Skeletal muscle tissue (tissue), 3 donors: ENCODE measurements at regions not wholly inside any gene's neighbourhood (a gene's known extent, or its start where the extent isn't known, plus 50 kb on each side); places are given as distances from the start of the nearest gene placed in this dataset.

Experiments used
- H3K27ac ChIP-seq: one replicate; pipeline ENCODE4 v1.7.0; 2013; ENCODE audit warnings: mild to moderate bottlenecking, low read depth, low read length, inconsistent platforms
- H3K27me3 ChIP-seq, 3 donors: one replicate each; pipeline ENCODE4 v1.7.0; 2013; ENCODE audit warnings: low read length in 3 of 3; ENCODE audit not compliant: control insufficient read depth in 3 of 3, insufficient read depth in 3 of 3
- H3K36me3 ChIP-seq, 3 donors: one replicate each; pipeline ENCODE4 v1.7.0; 2013; ENCODE audit warnings: low read length in 3 of 3; ENCODE audit not compliant: control insufficient read depth in 3 of 3, insufficient read depth in 3 of 3
- H3K4me1 ChIP-seq, 3 donors: one replicate each; pipeline ENCODE4 v1.7.0; 2013; ENCODE audit warnings: low read length in 3 of 3, mild to moderate bottlenecking in 3 of 3; ENCODE audit not compliant: control insufficient read depth in 3 of 3, insufficient read depth in 3 of 3
- H3K4me3 ChIP-seq, 3 donors: one replicate each; pipeline ENCODE4 v1.7.0; 2013; ENCODE audit warnings: low read length in 3 of 3
- H3K9ac ChIP-seq, 3 donors: one replicate each; pipeline ENCODE4 v1.7.0; 2013; ENCODE audit warnings: low read length in 3 of 3, mild to moderate bottlenecking in 3 of 3, moderate library complexity in 2 of 3, low read depth in 1 of 3
- H3K9me3 ChIP-seq, 3 donors: one replicate each; pipeline ENCODE4 v1.7.0; 2013; ENCODE audit warnings: low read length in 3 of 3; ENCODE audit not compliant: control insufficient read depth in 3 of 3
- donor health status: Osteomylitis.

DNA sequence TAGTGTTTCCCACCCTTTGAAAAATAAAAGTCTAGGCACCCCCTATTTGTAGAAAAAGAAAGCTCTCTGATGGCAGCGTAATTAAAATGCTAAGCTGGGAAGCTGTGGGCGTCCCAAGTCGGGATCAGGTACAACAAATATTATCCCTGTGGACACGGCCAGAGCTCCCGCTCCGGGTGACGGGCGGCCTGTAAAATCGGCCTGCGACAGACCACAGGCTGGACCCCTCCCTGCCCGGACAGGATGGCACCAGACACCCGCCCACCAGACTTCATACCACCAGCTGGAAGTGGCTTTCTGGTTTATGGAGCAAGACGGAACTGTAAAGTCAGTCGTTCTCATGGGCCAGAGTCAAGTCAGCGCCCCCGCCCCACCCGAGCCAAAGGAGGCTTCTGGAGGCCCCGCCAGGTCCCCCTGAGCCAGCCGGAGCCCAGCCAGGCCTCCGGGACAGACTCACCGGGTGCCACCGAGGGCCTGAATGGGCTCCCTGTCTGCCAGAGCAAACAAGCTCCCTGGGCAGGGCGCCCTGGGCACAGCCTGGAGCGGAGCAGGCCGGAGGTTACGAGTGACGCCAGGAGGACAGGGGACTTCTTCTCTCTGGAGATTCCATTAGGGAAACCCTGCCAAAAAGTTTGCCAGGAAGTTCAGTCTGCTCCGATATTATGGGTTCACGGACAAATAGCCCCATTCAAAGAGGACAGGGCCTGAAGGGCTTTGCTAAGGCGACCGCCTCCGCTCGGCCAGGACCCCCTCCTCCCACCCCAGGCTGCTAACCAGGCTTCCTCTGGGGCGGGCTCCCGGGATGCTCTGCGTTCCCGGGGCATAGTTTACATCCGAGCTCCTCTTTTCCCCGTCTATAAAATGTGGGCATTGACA, 173.7 kb downstream of the ERCC6L2 start:
- Histone ChIP-seq H3K9ac (peak overlapping the region in 2 of 3 donors; percentile 20 to 60), H3K36me3 (no peaks in the 10 kb centered on the region), H3K4me3 (peak overlapping the region in 1 of 3 donors; percentile 22), H3K4me1 (peaks cover 0 to 7% (median 5%) of the 10 kb centered on the region in 3 donors), H3K27me3 (peaks cover 0 to 2% (median 0%) of the 10 kb centered on the region in 3 donors), H3K9me3 (no peaks in the 10 kb centered on the region), H3K27ac (peak overlapping the region; percentile 19)

DNA sequence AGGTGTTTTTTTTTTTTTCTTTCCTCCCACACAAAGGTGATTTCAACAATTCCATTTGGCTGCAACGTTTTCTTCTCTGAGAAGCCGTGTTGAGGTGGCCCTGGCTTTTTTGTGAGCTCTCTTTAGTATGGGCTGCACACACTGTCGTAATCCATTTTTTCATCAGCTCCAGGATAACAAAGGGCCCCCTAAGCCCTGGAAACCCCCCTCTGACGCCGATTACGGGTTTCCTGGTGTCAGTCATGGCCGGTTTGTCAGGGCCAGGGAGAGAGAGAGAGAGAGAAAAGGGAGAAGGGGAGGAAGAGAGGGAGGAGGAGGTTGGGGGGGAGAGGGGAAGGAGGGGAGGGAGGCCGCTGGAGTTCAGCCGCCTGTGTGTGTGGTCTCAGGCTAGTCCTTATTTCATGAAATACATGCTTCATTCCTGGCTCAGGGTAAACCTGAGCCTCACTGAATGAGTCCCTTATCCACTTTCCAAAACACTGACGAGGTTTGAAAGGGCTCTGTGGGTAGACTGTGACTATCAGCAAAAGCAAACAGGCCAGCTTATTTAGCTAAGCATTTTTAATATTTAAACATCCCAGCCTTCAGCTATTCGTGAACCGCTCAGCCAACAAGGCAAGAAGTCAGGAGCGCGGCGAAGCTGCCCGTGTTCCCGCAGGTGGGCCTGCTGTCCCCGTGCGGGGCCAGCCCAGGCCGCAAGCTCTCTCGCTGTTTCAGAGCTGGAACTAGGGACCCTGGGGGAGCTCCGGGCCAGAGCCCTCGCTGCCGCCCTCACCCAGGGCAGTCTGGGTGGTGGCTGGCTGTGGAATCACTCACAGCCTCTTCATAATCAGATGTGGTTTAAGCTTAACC, 172.8 kb downstream of the ERCC6L2 start:
- H3K4me3 ChIP-seq = no peak overlapping the region
- H3K9ac ChIP-seq = peak overlapping the region in 2 of 3 donors; percentile 20 to 60
- H3K9me3 ChIP-seq = no peaks in the 10 kb centered on the region
- H3K4me1 ChIP-seq = peaks cover 0 to 7% (median 5%) of the 10 kb centered on the region in 3 donors
- no peaks in the 10 kb centered on the region for H3K27me3 ChIP-seq
- no peaks in the 10 kb centered on the region for H3K36me3 ChIP-seq
- H3K27ac ChIP-seq = peak overlapping the region; percentile 19

DNA sequence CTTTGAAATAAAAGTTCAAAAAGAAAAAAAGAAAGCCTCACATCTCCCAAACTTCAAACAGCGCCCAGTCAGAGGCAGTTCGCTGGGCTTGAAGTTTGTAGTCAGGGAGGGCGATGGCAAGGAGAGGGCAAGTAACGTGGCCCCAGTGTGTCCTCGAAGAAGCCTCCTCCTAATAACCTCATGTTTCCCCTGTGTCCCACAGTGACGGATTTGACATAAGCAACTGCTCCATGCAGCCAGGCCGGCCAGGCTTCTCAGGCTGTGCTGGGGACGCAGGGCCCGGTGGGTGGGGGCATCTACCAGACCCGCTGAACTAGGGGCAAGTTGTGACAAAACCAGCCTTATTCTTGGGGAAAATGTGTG, 172.2 kb downstream of the ERCC6L2 start:
- no peak overlapping the region for H3K27ac ChIP-seq
- no peaks in the 10 kb centered on the region for H3K9me3 ChIP-seq
- H3K36me3 ChIP-seq = no peaks in the 10 kb centered on the region
- H3K9ac ChIP-seq = no peak overlapping the region
- no peaks in the 10 kb centered on the region for H3K27me3 ChIP-seq
- H3K4me1 ChIP-seq = peaks cover 0 to 7% (median 5%) of the 10 kb centered on the region in 3 donors
- H3K4me3 ChIP-seq = no peak overlapping the region

DNA sequence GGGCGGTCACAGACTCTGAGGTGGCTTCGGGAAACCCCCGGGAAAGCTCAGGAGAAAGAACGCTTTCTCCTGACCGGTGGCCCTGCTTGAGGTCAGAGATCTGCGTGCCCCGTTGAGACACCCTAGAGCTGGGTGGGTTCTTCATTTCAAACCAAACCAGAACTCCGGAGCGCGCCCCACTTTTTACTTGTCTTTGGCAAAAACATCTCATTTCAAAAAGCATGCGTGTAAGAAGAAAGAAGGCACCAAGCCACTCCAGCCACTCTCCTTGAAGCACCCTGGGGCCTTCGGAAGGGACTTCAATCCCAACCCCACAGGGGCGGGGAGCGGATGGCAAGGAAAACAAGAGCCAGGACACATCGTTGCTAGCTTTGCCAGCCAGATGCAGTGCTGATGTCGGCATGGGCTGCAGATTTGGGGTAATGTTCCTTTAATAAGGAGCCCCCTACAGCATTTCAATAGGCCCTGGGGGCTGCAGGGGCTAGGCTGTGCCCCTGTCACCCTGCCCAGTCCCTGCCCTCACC, 171.7 kb downstream of the ERCC6L2 start:
- Histone ChIP-seq H3K4me1 (peaks cover 0 to 7% (median 5%) of the 10 kb centered on the region in 3 donors), H3K9ac (no peak overlapping the region), H3K9me3 (no peaks in the 10 kb centered on the region), H3K27me3 (no peaks in the 10 kb centered on the region), H3K36me3 (no peaks in the 10 kb centered on the region), H3K4me3 (no peak overlapping the region), H3K27ac (no peak overlapping the region)

DNA sequence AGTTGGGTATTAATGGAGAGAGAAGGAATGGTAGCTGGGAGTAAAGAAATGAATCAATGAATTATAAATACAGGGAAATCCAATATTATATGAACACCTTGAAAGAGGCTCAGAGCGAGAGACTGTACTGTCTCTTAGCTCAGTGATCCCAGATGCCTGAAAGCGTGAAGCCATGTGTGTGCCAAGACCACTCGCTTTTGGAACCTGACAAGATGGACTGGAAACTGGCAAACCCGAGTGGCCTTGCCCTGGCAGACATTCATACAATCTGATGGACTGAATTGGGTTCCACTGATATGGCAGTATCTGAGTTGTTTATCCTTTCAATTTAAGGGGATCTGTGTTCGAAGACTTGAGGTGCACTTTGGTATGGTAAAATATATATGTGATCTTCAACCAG, 170.3 kb downstream of the ERCC6L2 start:
- Histone ChIP-seq H3K9ac (no peak overlapping the region), H3K4me1 (peaks cover 0 to 7% (median 5%) of the 10 kb centered on the region in 3 donors), H3K4me3 (no peak overlapping the region), H3K27ac (no peak overlapping the region), H3K36me3 (no peaks in the 10 kb centered on the region), H3K27me3 (no peaks in the 10 kb centered on the region), H3K9me3 (no peaks in the 10 kb centered on the region)

DNA sequence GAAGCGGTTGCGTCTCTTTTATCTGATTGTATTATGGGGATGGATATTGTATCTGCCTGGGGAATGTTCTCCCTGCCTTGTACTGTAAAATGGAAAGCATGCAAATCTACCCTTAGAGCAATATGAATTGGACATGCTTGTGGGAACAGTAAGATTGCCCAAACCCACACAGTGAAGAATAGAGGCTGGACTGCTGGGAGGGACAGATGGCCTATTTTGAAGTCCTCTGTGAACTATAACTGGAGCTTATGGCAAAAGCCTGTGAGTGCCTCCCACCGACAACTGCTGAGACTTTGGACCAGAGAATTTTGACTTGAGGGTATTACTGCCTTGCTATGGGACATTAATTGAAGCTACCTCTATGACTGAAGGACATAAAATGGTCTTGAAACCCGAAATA, 168.9 kb downstream of the ERCC6L2 start:
- no peak overlapping the region for H3K27ac ChIP-seq
- no peak overlapping the region for H3K4me3 ChIP-seq
- peaks cover 0 to 3% (median under 1%) of the 10 kb centered on the region in 3 donors for H3K4me1 ChIP-seq
- H3K27me3 ChIP-seq = no peaks in the 10 kb centered on the region
- peaks cover 0 to 3% (median 0%) of the 10 kb centered on the region in 3 donors for H3K9me3 ChIP-seq
- no peaks in the 10 kb centered on the region for H3K36me3 ChIP-seq
- no peak overlapping the region for H3K9ac ChIP-seq

DNA sequence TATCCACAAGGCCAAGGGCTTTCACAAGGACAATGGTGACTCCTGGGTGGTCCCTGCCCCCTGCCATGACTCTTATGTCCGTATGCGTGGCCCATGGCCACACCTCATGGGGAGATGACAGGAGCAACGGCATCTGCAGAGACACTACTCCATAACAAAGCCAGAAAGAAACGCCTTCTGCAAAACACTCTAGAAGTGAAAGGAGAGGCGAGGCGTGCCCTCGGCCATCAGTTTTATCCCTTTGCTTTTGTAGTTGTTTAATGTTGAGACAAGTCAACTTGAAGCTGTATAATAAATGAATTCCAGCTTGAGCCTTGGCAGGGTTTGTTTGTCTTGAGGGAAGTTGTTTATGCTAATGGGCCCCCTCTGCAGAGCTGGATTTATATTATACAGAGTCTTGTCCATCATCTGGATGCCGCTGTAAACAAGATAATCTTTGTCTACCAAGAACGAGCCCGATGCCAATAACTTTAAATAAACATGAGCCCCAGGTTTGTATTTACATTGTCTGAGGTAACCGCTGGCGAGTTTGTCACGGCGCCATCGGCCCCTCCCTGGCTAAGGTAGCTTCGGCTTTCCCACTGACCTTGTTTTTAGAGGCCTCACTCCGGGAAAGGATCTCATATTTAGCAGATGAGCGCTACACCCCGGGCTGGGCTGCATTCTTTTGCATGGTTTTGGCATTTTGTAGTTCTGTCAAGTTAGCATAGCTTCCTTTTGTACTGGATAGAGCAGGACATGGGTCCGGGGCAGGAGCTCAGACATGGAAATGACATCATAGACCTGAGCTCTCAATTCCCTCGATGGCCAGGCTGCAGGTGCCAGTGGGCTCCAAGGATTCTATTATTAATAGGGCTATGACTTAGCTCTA, 165.3 kb downstream of the ERCC6L2 start:
- H3K9ac ChIP-seq = no peak overlapping the region
- no peaks in the 10 kb centered on the region for H3K4me1 ChIP-seq
- H3K36me3 ChIP-seq = peaks cover 0 to 3% (median 3%) of the 10 kb centered on the region in 3 donors
- peaks cover 6 to 11% (median 6%) of the 10 kb centered on the region in 3 donors for H3K9me3 ChIP-seq
- H3K27me3 ChIP-seq = no peaks in the 10 kb centered on the region
- no peak overlapping the region for H3K4me3 ChIP-seq
- no peak overlapping the region for H3K27ac ChIP-seq

DNA sequence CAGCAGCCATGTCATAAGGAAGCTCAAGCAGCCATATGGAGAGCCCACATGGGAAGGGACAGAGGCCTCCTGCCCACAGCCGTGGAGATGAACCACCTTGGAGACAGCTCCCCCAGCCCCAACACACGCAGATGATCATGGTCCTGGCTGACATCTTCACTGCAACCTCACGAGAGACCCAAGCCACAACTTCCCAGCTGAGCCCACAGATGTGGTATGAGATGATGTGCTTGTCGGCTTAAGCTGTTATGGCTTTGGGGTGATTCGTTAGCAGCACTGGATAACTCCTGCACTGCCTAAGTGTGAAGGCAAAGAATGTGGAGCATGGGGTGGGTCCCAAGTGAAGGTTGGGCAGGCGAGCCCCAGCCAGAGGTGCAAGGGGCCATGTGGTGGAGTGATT, 163.4 kb downstream of the ERCC6L2 start:
- peaks cover 0 to 3% (median 3%) of the 10 kb centered on the region in 3 donors for H3K36me3 ChIP-seq
- H3K9ac ChIP-seq = no peak overlapping the region
- H3K4me1 ChIP-seq = no peaks in the 10 kb centered on the region
- no peaks in the 10 kb centered on the region for H3K27me3 ChIP-seq
- no peak overlapping the region for H3K27ac ChIP-seq
- peaks cover 6 to 11% (median 6%) of the 10 kb centered on the region in 3 donors for H3K9me3 ChIP-seq
- H3K4me3 ChIP-seq = no peak overlapping the region

DNA sequence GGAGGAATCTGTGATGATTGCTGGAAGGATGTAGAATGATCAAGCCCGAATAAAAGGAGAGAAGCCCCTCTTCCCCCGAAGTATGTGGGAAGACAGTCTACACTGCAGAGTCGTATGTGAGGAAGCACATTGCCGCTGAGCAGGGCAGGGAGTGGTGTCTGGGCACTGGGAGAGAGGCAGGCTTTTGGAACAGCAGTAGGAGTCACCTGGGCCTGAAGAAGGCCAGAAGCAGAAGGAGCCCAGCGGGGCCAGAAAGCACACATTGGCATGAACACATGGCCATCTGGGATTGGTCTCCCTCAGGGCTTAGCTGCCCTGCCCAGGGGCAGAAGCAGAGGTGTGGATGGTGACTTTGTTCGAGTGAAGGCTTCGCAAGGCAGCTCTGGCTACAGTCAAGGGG, 162.8 kb downstream of the ERCC6L2 start:
- peaks cover 0 to 3% (median 3%) of the 10 kb centered on the region in 3 donors for H3K36me3 ChIP-seq
- H3K4me3 ChIP-seq = no peak overlapping the region
- no peak overlapping the region for H3K9ac ChIP-seq
- H3K9me3 ChIP-seq = peaks cover 6 to 11% (median 6%) of the 10 kb centered on the region in 3 donors
- no peaks in the 10 kb centered on the region for H3K27me3 ChIP-seq
- H3K4me1 ChIP-seq = no peaks in the 10 kb centered on the region
- no peak overlapping the region for H3K27ac ChIP-seq
